HL-60 (cell line): ENCODE measurements at regions not wholly inside any gene's neighbourhood (a gene's known extent, or its start where the extent isn't known, plus 50 kb on each side); places are given as distances from the start of the nearest gene placed in this dataset.

ENCODE experiments used
- DNase-seq, 2 experiments: peaks; one replicate each; pipeline ENCODE4 v3.0.0-alpha.2; 2010 to 2020; ENCODE audit warnings: low read depth in 1 of 2, low spot score in 1 of 2
- H3K27ac ChIP-seq: fragments of 250-450 bp; sonication (Bioruptor Pico); replicated peaks from 2 replicates; pipeline ENCODE4 v1.5.1; 2020; ENCODE audit warnings: mild to moderate bottlenecking, moderate library complexity
- H3K27me3 ChIP-seq: fragments of 250-450 bp; sonication (Bioruptor Pico); 2 replicates; pipeline ENCODE4 v1.5.1; 2021; ENCODE audit warnings: mild to moderate bottlenecking, moderate library complexity; ENCODE audit not compliant: insufficient read depth, poor library complexity, severe bottlenecking
- H3K4me3 ChIP-seq: replicated peaks from 2 replicates; pipeline ENCODE4 v1.5.1; 2011; ENCODE audit warnings: mild to moderate bottlenecking, control low read depth, low read length; ENCODE audit not compliant: insufficient read depth
- CTCF ChIP-seq: IDR thresholded peaks from one replicate; pipeline ENCODE4 v1.5.1; 2011; ENCODE audit warnings: low read length, control low read depth, inconsistent platforms; ENCODE audit not compliant: insufficient read depth
- GABPA ChIP-seq: IDR thresholded peaks from 2 replicates; pipeline ENCODE4 v1.6.1; 2012; ENCODE audit warnings: low read depth
- POLR2AphosphoS5 ChIP-seq: IDR thresholded peaks from 2 replicates; pipeline ENCODE4 v1.6.1; 2012; ENCODE audit warnings: low read depth
- REST ChIP-seq: IDR thresholded peaks from 2 replicates; pipeline ENCODE4 v1.6.1; 2012; ENCODE audit warnings: low read depth; ENCODE audit not compliant: insufficient replicate concordance
- SPI1 ChIP-seq: IDR thresholded peaks from 2 replicates; pipeline ENCODE4 v1.6.1; 2012; ENCODE audit warnings: low read depth, mild to moderate bottlenecking, borderline replicate concordance

GRCh38 chr9:115673599-115673998 lies 480.0 kb upstream of the PAPPA start:
- TF ChIP-seq POLR2AphosphoS5, result no peak
- TF ChIP-seq GABPA, result no peak
- no peak for TF ChIP-seq REST
- TF ChIP-seq SPI1, result no peak
- TF ChIP-seq CTCF, result no peak
- Histone ChIP-seq H3K27ac (no peak overlapping the region), H3K4me3 (no peak overlapping the region), H3K27me3 (no peaks in the 10 kb centered on the region)
- DNase-seq, result no peak

GRCh38 chr9:115674091-115674490 lies 479.5 kb upstream of the PAPPA start:
- no peak for DNase-seq
- Histone ChIP-seq H3K4me3 (no peak overlapping the region), H3K27ac (no peak overlapping the region), H3K27me3 (no peaks in the 10 kb centered on the region)
- TF ChIP-seq POLR2AphosphoS5 (no peak), SPI1 (no peak), REST (no peak), GABPA (no peak), CTCF (no peak)

- H3K4me3 ChIP-seq, result no peak overlapping the region
- H3K27ac ChIP-seq, result no peak overlapping the region
- DNase-seq, result no peak
- H3K27me3 ChIP-seq, result no peaks in the 10 kb centered on the region
- TF ChIP-seq SPI1, result no peak
- TF ChIP-seq GABPA, result no peak
- TF ChIP-seq POLR2AphosphoS5, result no peak
- no peak for TF ChIP-seq REST
- no peak for TF ChIP-seq CTCF
These were observed 477.8 kb upstream of the PAPPA start for GRCh38 chr9:115675834-115676233.
